ENCODE measurements at regions not wholly inside any gene's neighbourhood (a gene's known extent, or its start where the extent isn't known, plus 50 kb on each side); places are given as distances from the start of the nearest gene placed in this dataset.

GRCh38 chr4:18756671-18757070, 735.1 kb upstream of the LCORL start:
- TF ChIP-seq CTCF (IDR thresholded peaks at IDR 0.05; ENCODE audit: extremely low read depth, missing control alignments) = no peak
- no peak for DNase-seq (ENCODE audit: low spot score)

GRCh38 chr4:18754180-18754579, 732.6 kb upstream of the LCORL start:
- no peak for TF ChIP-seq CTCF (IDR thresholded peaks at IDR 0.05; ENCODE audit: extremely low read depth, missing control alignments)
- DNase-seq (ENCODE audit: low spot score) = no peak

GRCh38 chr4:18751083-18751482, 729.5 kb upstream of the LCORL start:
- DNase-seq (ENCODE audit: low spot score) = no peak
- TF ChIP-seq CTCF (IDR thresholded peaks at IDR 0.05; ENCODE audit: extremely low read depth, missing control alignments) = no peak

- DNase-seq (ENCODE audit: low spot score) = no peak
- TF ChIP-seq CTCF (IDR thresholded peaks at IDR 0.05; ENCODE audit: extremely low read depth, missing control alignments) = no peak
Observed at GRCh38 chr4:18749391-18749790, 727.8 kb upstream of the LCORL start.

- no peak for DNase-seq (ENCODE audit: low spot score)
- TF ChIP-seq CTCF (IDR thresholded peaks at IDR 0.05; ENCODE audit: extremely low read depth, missing control alignments) = no peak
Observed at GRCh38 chr4:18736551-18736950, 715.0 kb upstream of the LCORL start.

GRCh38 chr4:18735740-18736268, 714.2 kb upstream of the LCORL start:
- no peak for DNase-seq (ENCODE audit: low spot score)
- TF ChIP-seq CTCF (IDR thresholded peaks at IDR 0.05; ENCODE audit: extremely low read depth, missing control alignments) = no peak

- TF ChIP-seq CTCF (IDR thresholded peaks at IDR 0.05; ENCODE audit: extremely low read depth, missing control alignments) = no peak
- no peak for DNase-seq (ENCODE audit: low spot score)
Observed at GRCh38 chr4:18734405-18734804, 712.9 kb upstream of the LCORL start.
